H9 (cell line): ENCODE measurements at regions not wholly inside any gene's neighbourhood (a gene's known extent, or its start where the extent isn't known, plus 50 kb on each side); places are given as distances from the start of the nearest gene placed in this dataset.

ENCODE experiments used
- DNase-seq: peaks from one replicate; pipeline ENCODE4 v3.0.0-alpha.2; 2017
- H2AFZ ChIP-seq: one replicate; pipeline ENCODE4 v1.6.1; 2013; ENCODE audit warnings: mild to moderate bottlenecking, low read length, control low read depth, moderate library complexity
- H2AK5ac ChIP-seq: 2 replicates; pipeline ENCODE4 v1.6.1; 2013; ENCODE audit warnings: low read length, control low read depth, mixed read lengths; ENCODE audit not compliant: insufficient read length
- H2BK120ac ChIP-seq: one replicate; pipeline ENCODE4 v1.6.1; 2013; ENCODE audit warnings: low read depth, mild to moderate bottlenecking, low read length, control low read depth, inconsistent platforms; ENCODE audit not compliant: poor library complexity, severe bottlenecking
- H2BK12ac ChIP-seq: 2 replicates; pipeline ENCODE4 v1.6.1; 2013; ENCODE audit warnings: low read length, control low read depth, mixed read lengths, low read depth; ENCODE audit not compliant: insufficient read length
- H2BK15ac ChIP-seq: 2 replicates; pipeline ENCODE4 v1.6.1; 2013; ENCODE audit warnings: low read depth, low read length, control low read depth
- H2BK20ac ChIP-seq: one replicate; pipeline ENCODE4 v1.6.1; 2013; ENCODE audit warnings: low read depth, mild to moderate bottlenecking, low read length, control low read depth, inconsistent platforms; ENCODE audit not compliant: poor library complexity, severe bottlenecking
- H2BK5ac ChIP-seq: 2 replicates; pipeline ENCODE4 v1.6.1; 2013; ENCODE audit warnings: low read length, control low read depth, mixed read lengths; ENCODE audit not compliant: insufficient read length
- H3K14ac ChIP-seq: 2 replicates; pipeline ENCODE4 v1.6.1; 2013; ENCODE audit warnings: low read length, control low read depth; ENCODE audit not compliant: insufficient read depth
- H3K18ac ChIP-seq: 2 replicates; pipeline ENCODE4 v1.6.1; 2013; ENCODE audit warnings: low read depth, mild to moderate bottlenecking, mixed read lengths, low read length, control low read depth; ENCODE audit not compliant: insufficient read length
- H3K23ac ChIP-seq: 2 replicates; pipeline ENCODE4 v1.6.1; 2013; ENCODE audit warnings: low read length, control low read depth, mixed read lengths, low read depth; ENCODE audit not compliant: insufficient read length
- H3K23me2 ChIP-seq: 2 replicates; pipeline ENCODE4 v1.6.1; 2013; ENCODE audit warnings: low read depth, mild to moderate bottlenecking, mixed read lengths, low read length, control low read depth; ENCODE audit not compliant: insufficient read length, poor library complexity, severe bottlenecking
- H3K27ac ChIP-seq: 2 replicates; pipeline ENCODE4 v1.5.1; 2013; ENCODE audit warnings: low read length, control low read depth, mixed read lengths, low read depth; ENCODE audit not compliant: insufficient read length
- H3K27me3 ChIP-seq: 2 replicates; pipeline ENCODE4 v1.6.1; 2013; ENCODE audit warnings: low read length, control low read depth, inconsistent platforms; ENCODE audit not compliant: insufficient read depth
- H3K4ac ChIP-seq: 2 replicates; pipeline ENCODE4 v1.6.1; 2013; ENCODE audit warnings: low read depth, mild to moderate bottlenecking, control low read depth, inconsistent platforms, low read length, moderate library complexity
- H3K4me1 ChIP-seq: 2 replicates; pipeline ENCODE4 v1.6.1; 2013; ENCODE audit warnings: low read length, control low read depth, inconsistent platforms; ENCODE audit not compliant: insufficient read depth
- H3K4me2 ChIP-seq: 2 replicates; pipeline ENCODE4 v1.6.1; 2013; ENCODE audit warnings: low read length, control low read depth, mixed read lengths; ENCODE audit not compliant: insufficient read length, insufficient read depth
- H3K56ac ChIP-seq: 2 replicates; pipeline ENCODE4 v1.6.1; 2013; ENCODE audit warnings: low read depth, mild to moderate bottlenecking, mixed read lengths, low read length, control low read depth; ENCODE audit not compliant: insufficient read length
- H3K79me1 ChIP-seq: 2 replicates; pipeline ENCODE4 v1.6.1; 2013; ENCODE audit warnings: low read depth, mild to moderate bottlenecking, moderate library complexity, low read length, control low read depth, inconsistent platforms; ENCODE audit not compliant: insufficient read depth, poor library complexity, severe bottlenecking
- H3K79me2 ChIP-seq: 2 replicates; pipeline ENCODE4 v1.6.1; 2013; ENCODE audit warnings: low read length, control low read depth, inconsistent platforms; ENCODE audit not compliant: insufficient read depth
- H3K9ac ChIP-seq: 2 replicates; pipeline ENCODE4 v1.6.1; 2013; ENCODE audit warnings: low read length, control low read depth, mixed read lengths; ENCODE audit not compliant: insufficient read length; ENCODE audit errors: extremely low read depth
- H3K9me3 ChIP-seq: one replicate; pipeline ENCODE4 v1.6.1; 2013; ENCODE audit warnings: low read depth, low read length, inconsistent platforms; ENCODE audit not compliant: control insufficient read depth
- H3T11ph ChIP-seq: one replicate; pipeline ENCODE4 v1.6.1; 2013; ENCODE audit warnings: mild to moderate bottlenecking, low read length, control low read depth, inconsistent platforms
- H4K20me1 ChIP-seq: one replicate; pipeline ENCODE4 v1.6.1; 2013; ENCODE audit not compliant: control insufficient read depth, insufficient read length, insufficient read depth
- H4K5ac ChIP-seq: 2 replicates; pipeline ENCODE4 v1.6.1; 2013; ENCODE audit warnings: low read depth, mild to moderate bottlenecking, mixed read lengths, low read length, control low read depth; ENCODE audit not compliant: insufficient read length
- H4K8ac ChIP-seq: replicated peaks from 2 replicates; pipeline ENCODE4 v1.6.1; 2013; ENCODE audit warnings: low read length, control low read depth, mixed read lengths, low read depth; ENCODE audit not compliant: insufficient read length
- H4K91ac ChIP-seq: 2 replicates; pipeline ENCODE4 v1.6.1; 2013; ENCODE audit warnings: low read depth, mild to moderate bottlenecking, moderate library complexity, mixed read lengths, low read length, control low read depth; ENCODE audit not compliant: insufficient read length
- H3K27ac Mint-ChIP-seq, 3 experiments: 2 replicates in 2 of 3; 3 replicates in 1 of 3; pipeline ENCODE4 v1.8.0; 2020 to 2021; ENCODE audit warnings: mixed read lengths in 3 of 3, mild to moderate bottlenecking in 1 of 3, moderate library complexity in 1 of 3
- H3K27me3 Mint-ChIP-seq: 2 replicates; pipeline ENCODE4 v1.8.0; 2021; ENCODE audit warnings: low read depth, mild to moderate bottlenecking, moderate library complexity, mixed read lengths
- H3K36me3 Mint-ChIP-seq, 3 experiments: 2 replicates in 2 of 3; 3 replicates in 1 of 3; pipeline ENCODE4 v1.8.0; 2020 to 2021; ENCODE audit warnings: low read depth in 3 of 3, mixed read lengths in 3 of 3; ENCODE audit not compliant: insufficient read depth in 1 of 3
- H3K4me1 Mint-ChIP-seq, 2 experiments: 2 replicates each; pipeline ENCODE4 v1.8.0; 2020; ENCODE audit warnings: mixed read lengths in 2 of 2
- H3K4me3 Mint-ChIP-seq, 2 experiments: 2 replicates in 1 of 2; 3 replicates in 1 of 2; pipeline ENCODE4 v1.8.0; 2020 to 2021; ENCODE audit warnings: mild to moderate bottlenecking in 2 of 2, mixed read lengths in 2 of 2, moderate library complexity in 1 of 2
- H3K9me3 Mint-ChIP-seq, 2 experiments: 2 replicates in 1 of 2; 3 replicates in 1 of 2; pipeline ENCODE4 v1.8.0; 2020; ENCODE audit warnings: mild to moderate bottlenecking in 2 of 2, mixed read lengths in 2 of 2, moderate library complexity in 1 of 2
- CTCF ChIP-seq: fragments of 200-600 bp; sonication (generic); conservative IDR thresholded peaks from 3 replicates; pipeline ENCODE4 v1.8.0; 2021; ENCODE audit warnings: antibody characterized with exemption, mild to moderate bottlenecking
- WGBS: extraction: QIAGEN DNeasy Blood & Tissue Kit; methylation state at CpG from one replicate; pipeline ENCODE4 v1.1.7; 2013; ENCODE audit warnings: missing lambda C conversion rate, low lambda C conversion rate, mixed read lengths; ENCODE audit not compliant: insufficient read length; ENCODE audit errors: extremely low coverage; 5-methylcytosine and 5-hydroxymethylcytosine counted together

DNA sequence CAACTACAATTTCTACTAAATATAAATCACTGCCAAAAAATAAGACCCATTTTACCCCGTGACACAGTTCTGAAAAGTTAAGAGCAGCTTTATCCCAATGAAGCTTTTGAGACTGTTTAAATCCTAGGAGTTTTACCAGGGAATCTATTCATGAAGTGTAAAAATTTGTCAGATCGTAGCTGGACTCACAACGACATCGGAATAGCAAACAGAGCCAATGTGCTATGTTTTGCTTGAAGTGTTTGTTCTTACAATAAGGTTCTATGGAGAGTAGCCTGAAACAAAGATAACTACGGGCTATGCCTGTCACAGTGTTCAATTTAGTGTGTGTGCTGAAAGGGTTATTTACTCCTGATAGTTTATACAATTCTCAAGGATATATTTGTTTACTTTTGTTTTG is 78.5 kb upstream of the L3MBTL4 start:
- H2BK15ac ChIP-seq: no peak overlapping the region
- no peaks in the 10 kb centered on the region for H3K79me2 ChIP-seq
- H3K4me2 ChIP-seq: no peak overlapping the region
- DNase-seq: no peak
- no peak overlapping the region for H2BK20ac ChIP-seq
- no CpG with 5 or more reads among the region's 5 CpGs for WGBS
- no peak for TF ChIP-seq CTCF
- H4K91ac ChIP-seq: no peak overlapping the region
- no peak overlapping the region for H3K9ac ChIP-seq
- H3K27ac ChIP-seq: no peak overlapping the region
- Mint-ChIP-seq H3K36me3 (no peaks in the 10 kb centered on the region), H3K4me3 (no peak overlapping the region), H3K9me3 (no peaks in the 10 kb centered on the region), H3K27me3 (no peaks in the 10 kb centered on the region), H3K4me1 (peaks cover 12 to 16% of the 10 kb centered on the region in 2 experiments), H3K27ac (no peak overlapping the region)
- no peak overlapping the region for H3K14ac ChIP-seq
- no peak overlapping the region for H2BK12ac ChIP-seq
- H3K23me2 ChIP-seq: no peaks in the 10 kb centered on the region
- no peak overlapping the region for H3K4ac ChIP-seq
- no peaks in the 10 kb centered on the region for H3K27me3 ChIP-seq
- H3K9me3 ChIP-seq: no peaks in the 10 kb centered on the region
- no peak overlapping the region for H4K5ac ChIP-seq
- H3T11ph ChIP-seq: no peak overlapping the region
- no peak overlapping the region for H3K18ac ChIP-seq
- no peak overlapping the region for H4K8ac ChIP-seq
- no peak overlapping the region for H2AK5ac ChIP-seq
- H3K4me1 ChIP-seq: no peaks in the 10 kb centered on the region
- no peak overlapping the region for H3K23ac ChIP-seq
- H4K20me1 ChIP-seq: no peaks in the 10 kb centered on the region
- H2AFZ ChIP-seq: no peak overlapping the region
- H2BK5ac ChIP-seq: no peak overlapping the region
- H2BK120ac ChIP-seq: no peak overlapping the region
- no peak overlapping the region for H3K56ac ChIP-seq
- H3K79me1 ChIP-seq: no peaks in the 10 kb centered on the region
